ENCODE measurements at regions not wholly inside any gene's neighbourhood (a gene's known extent, or its start where the extent isn't known, plus 50 kb on each side); places are given as distances from the start of the nearest gene placed in this dataset.

DNA sequence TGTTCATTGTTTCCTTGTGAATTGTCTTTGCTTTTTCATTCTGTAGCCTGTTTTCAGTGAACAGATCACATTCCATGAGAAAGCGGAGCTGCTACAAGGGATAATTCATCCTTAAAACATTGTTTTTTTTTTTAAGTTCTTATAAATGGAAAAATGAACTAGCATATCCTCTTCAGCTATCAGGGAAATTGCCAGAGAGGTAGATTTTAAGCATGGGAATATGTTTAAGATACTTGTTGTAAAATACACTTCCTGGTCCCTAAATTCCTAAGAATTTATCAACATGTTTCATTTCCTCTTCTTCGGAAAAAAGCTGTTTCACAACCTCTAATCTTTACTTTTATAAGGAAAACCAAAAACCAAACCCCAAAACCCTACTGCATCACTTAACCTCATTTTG lies 238.0 kb downstream of the POSTN start:
- no peak for DNase-seq

DNA sequence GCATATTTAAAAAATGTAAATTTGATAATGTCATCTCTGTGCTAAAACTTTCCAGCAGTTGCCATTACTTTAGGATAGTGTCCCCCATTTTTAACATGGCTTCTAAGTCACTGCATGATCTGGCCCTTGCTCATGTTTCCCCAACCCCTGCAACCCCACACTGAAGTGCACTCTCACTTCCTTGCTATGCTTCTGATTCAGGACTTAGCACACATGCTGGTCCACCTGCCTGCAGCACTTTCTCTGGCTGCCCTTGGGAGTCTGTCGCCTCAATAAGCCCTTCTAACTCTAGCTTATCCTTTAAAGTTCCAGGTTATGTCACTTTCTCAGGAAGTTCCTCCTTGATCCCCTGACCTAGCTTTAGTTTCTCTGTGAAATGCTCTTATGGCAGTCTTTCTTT lies 241.0 kb downstream of the POSTN start:
- no peak for DNase-seq

DNA sequence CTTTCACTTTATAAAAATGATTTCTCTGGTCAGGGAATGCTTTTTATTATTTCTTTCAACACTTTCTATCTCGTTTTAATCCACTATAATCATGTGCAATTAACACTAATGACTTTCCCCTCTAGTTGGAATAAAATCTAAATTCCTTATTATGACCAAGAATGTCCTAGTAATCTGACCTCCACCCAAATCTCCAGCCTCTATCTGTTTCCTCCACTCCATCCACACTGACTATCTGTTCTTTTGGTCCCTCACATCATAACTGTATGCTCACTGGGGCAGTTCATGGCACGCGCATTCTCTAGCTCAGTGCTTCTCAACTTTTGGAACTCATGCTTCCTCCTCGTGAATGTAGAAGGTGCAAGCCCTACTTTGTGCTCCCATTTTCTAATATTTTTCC lies 244.7 kb downstream of the POSTN start:
- DNase-seq, result no peak

DNA sequence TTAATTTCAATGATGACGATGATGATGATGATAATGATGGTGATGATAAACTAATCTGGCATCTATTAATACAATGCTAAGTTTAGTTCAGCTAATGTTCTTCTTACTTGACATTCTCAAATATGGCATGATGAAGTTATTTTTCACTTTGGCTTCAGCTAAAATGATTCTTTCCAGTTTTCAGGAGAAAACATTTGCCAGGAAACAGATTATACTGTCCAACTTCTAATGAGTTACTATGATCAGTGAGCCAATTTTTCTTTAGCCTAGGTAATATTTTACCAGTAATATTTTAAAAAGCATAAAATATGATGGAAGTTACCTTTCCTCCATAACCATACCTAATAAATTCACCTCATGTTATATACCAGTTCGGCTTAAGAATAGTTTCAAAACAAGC lies 245.7 kb upstream of the CSNK1A1L start:
- DNase-seq, result no peak

DNA sequence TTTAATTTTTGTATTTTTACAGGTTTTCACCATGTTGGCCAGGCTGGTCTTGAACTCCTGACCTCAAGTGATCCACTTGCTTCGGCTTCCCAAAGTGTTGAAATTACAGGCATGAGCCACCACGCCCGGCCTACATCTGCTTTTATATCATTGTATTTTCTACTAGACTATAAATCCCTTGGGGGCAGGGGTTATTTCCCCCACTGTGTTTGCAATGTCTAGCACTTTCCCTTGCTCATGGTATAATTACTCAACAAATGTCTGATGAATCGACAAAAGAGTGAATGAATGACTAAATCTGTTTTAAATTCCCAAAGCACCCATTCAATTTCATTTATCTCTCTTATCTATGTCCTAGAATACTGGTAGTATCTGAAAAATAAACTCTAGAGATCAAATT lies 244.5 kb upstream of the CSNK1A1L start:
- DNase-seq, result no peak

DNA sequence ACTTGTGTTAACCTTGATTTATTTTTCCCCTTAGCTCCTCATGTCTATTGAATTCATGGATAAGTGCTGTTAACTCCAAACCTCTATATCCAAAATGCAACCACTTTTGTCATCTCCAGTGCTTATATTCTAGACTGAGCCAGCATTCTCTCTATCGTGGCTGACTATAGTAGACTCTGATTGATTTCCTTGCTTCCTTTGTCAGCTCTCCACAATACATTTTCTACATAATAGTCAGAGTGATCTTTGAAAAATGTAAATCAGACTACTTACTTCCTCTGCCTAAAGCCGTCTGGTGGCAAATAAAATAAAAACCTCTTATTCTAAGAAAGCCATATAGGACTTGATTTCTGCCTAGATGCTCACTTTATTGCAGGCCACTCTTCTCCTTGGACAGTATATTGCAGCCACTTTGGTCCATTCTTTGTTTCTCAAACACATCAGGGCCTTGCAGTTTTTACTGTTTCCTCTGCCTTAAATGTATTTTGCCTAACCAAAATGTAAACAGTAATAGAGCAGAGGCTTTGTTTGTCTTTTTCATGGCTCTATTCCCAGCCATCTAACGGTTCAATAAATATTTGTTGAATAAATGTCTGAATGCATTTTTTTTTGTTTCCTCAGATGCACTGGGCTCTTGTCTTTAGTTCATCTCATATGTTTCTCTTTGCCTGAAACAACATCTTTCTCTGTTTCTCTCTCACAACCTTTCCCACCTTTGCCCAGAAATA lies 243.6 kb upstream of the CSNK1A1L start:
- no peak for DNase-seq

DNA sequence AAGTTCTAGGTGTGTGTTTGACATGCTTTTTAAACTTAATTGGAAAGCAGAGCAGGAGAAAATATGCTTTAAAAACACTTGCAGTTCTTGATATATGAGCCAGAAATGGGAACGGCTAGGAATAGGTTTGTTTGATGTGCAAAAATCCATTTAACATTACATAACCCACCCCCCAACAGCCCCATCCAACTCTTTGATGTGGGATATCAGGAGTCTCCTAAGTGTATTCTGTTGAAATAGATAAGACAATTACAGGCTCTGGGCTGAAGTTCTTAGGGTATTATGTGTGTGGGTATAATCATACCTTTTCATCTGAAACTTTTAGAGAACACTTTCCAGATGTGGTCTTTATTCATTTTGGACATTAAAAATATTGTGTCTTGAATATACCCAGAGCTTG lies 240.4 kb upstream of the CSNK1A1L start:
- DNase-seq, result no peak

DNA sequence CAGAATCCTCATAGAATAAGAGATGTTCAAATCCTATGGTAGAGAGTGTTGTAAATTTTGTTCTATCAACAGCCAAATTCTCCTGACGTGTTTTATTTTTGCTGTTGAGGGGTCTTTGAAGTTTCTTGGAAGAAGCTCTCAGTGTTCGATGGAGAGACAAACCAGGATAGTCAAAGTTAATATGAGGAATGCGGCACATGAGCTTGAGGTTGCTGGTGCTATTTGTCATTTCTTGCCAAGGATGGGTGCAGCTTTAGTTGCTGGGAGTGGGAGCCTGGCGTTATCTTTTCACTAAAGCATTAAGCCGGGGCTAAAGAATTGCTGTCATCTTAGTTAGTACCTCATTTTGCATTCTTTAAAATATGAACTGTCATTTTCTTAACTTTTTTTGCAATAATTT lies 239.9 kb upstream of the CSNK1A1L start:
- no peak for DNase-seq

DNA sequence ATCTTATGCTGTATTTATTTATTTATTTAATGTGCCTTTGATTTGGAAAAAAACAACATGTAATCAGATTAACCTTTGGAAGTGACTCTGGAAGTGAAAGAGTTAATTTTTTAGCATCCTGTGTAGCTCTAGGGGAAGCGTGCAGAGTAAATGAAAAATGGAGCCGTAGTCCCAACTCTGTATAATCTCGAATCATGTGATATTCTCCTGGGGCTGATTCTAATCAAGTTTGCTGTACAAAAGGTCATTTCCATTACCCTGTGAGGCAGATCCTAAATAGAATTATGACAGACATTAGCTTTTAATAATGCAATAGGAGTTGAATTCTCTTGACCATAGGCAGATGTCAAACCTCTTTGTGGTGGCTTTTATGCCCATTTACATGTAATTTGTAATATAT lies 238.6 kb upstream of the CSNK1A1L start:
- no peak for DNase-seq

DNA sequence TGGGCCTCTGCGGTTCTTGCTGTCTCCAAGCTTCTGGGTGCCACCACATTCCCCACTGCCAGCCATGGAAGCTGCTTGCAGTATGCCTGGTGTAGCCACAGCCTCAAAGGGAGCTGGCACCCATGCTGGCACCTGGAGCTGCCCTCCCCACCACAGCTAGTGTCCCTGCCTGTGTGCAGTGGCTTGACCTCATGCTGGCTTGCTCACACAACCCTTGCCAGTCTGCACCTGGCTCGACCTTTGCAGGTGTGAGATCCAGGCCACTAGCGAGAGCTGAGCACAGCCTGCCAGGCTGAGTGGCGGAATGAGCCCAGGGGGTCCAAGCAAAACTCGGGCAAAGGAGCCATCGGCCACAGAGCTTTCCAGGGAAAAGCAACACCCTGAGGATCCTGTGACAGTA lies 236.7 kb upstream of the CSNK1A1L start:
- no peak for DNase-seq

DNA sequence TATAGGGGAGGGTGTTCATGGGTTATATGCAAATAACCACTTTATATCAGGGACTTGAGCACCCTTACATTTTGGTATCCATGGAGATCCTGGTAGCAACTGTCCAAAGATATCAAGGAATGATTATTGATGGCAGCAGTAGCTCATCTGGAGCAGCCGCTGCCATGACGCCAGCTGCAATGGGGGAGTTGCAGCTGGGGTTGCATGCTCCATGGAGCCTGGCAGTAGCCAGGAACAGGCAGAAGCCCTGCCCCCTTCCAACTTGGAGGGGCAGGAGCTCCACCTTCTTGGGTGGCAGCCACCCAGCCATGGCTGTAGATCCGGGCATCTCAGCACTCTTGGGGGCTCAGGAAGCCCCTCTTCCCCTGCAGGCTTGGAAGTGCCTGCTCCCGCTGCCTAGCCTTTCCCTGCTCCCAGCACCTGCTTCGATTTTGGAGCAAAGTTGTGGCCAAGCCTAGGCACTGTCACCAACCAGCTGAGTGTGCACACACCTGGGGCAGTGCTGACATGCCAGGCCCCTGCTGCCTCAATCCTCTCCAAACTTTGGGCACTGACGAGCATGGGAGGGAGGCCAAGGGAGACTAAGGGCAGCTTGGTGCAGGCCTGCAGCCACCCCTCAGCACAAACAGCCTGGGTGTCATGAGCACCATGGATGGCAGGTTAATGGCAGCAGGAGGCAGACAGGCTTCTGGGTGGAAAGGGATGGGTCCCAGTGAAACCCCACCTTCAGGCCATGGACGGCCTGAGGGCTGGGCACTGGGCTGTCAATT lies 235.6 kb upstream of the CSNK1A1L start:
- DNase-seq, result no peak

DNA sequence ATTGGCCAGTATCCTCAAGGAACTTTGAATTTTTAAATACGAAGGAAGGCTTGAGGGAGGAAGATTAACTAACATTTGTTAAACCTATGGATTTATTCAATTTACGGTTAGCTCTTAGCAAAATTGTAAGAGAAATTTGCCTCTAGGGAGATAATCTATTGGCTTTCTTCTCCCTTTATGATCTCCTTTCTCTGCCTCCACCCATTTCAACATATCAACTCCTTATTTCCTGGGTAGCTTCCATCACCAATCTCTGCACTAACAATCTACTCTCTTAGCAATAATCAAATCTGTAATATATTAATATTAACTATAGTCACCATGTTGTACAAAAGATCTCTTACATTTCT lies 233.9 kb upstream of the CSNK1A1L start:
- peak; percentile 32 for DNase-seq

DNA sequence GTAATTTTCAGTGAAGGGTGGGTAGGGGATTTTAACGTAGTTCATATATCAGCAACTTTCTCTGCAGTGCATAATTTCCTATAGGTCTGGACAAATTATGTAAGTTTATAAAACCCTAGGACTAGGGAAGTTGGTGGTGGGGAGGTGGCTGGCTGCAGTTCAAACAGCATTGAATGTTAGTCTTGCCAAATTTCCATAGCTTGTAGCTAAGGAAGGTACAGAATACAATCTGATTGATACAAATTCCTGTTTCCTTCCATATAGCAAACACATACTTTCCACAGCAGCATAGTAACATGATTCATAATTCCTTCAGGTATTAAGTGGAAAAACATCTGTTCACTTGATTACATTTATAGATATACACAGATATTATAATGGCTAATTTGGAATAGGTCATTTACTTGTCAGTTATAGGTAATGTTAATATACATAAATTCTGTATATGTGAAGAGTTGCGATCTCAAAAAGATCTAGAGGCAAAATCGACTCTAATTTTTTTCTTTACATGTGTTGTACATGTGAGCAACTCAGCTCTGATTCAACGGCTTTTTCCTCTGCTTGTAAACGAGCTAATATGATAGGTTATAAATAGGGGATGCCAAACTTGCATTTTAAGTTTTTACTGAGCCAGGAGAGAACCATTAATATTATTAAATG lies 233.4 kb upstream of the CSNK1A1L start:
- peak; percentile 77 for DNase-seq

DNA sequence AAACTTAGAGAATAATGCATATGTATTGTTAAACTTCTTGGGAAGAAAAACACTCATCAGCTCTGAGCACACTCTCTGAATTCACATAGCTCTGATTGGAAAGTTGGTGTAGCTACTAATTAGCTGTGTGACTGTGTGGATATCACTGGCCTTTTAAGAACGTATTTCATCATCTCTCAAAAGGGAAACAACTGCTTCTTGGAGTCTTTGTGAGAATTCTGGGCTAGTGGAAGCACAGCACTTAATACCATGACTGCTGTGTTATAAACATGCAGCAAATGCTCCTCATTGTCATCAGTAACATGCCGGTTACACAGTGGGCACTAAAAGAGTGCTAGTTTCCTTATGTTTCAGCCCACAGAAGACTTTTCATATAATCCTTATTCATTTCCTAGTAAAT lies 220.9 kb upstream of the CSNK1A1L start:
- no peak for DNase-seq

DNA sequence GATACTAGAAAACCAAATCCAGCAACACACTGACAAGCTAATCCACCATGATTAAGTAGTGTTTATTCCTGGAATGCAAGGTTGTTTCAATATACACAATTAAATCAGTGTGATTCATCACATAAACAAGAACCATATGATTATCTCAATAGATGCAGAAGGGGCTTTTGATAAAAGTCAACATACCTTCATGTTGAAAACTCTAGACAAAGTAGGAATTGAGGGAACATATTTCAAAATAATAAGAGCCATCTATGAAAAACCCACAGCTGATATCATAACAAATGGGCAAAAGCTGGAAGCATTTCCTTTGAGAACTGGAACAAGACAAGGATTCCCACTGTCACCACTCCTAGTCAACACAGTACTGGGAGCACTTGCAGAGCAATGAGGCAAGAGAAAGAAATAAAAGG lies 213.6 kb upstream of the CSNK1A1L start:
- no peak for DNase-seq

DNA sequence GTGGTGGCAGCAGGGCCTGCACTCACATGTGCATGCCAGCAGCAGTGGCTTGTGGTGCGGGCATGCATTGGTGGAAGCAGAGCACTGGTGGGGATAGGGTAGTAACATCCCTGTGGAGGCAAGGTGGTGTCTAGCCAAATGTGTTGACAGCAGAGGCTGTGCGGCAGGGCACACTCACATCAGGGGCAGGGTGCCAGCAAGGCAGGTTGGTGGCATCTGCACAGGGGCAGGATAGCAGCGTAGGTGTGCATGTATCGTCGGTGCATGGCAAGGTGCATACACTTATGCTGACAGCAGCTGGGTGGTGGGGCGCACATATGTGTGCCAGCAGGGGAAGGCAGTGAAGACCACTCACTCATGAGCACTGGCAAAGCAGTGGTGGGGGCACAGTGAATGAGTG lies 211.5 kb upstream of the CSNK1A1L start:
- DNase-seq, result no peak

DNA sequence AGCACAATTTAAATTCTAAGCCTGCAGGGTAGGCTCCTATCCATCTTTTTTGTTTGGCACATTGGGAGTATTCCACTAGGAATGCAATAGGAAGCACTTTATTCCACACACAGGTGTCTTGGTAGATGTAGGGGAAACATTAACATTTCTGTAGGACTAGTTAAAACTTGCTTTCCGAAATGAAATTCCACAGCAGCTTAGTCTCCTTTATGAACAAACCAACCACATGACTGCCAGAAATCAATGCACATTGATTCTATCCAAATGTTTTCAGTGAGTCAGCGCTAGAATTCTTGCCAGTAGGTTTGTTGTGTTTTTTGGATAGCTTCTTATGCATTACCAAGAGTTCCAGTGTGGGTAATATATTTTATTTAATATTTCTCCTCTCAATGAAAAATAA lies 207.9 kb upstream of the CSNK1A1L start:
- DNase-seq, result peak; percentile 81

DNA sequence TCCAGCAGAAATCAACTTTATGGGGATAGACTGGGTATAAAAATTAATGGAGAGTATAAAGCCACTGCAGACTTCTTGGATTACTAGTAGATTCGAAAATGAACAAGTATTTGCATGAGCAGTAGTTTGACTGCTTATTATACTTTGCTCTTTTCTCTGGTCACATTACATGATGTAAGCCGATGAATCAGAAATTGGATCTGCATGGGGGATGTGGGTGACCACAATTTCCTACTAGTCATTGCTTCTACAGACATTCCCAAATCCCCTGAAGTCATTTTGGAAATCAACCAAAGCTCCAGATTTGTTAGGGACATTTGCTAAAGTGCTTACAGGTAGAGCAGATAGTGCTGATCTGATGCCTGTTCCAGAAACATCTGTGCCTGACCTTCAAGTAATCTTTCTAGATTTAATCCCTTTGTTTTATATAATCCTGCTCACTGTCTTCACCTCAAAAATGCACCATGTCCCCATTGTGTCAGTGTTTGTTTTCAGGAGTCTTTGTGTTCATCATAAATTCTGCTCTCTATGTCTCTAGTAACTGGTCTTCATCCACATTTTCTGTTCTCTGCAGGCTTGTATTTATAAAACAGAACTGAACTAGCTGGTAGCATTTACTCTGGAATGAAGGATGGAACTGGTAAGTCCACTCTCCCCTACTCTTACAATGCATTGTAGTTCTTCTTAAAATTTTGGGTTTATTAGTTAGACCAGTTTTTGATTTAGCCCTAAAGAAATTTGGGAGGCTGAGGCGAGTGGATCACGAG lies 201.5 kb upstream of the CSNK1A1L start:
- peak; percentile 63 for DNase-seq

DNA sequence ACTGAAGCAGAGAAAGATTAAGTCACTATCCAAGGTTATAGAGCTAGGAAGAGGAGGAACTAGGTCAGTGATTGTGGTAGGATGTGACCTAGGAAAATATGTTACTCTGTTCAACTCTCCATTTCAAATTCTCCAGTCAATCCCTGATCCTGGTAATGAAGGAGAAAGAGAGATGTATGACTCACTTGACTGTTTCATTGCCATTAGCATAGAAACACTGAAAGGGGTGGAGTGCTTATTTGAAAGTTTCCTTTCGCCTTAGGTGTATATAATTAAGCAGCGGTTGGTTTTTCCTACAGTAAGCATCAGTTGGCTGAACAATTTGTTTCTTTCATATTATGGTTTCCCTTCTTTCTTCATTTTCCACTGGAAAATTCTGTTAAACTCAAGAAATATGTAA lies 198.1 kb upstream of the CSNK1A1L start:
- DNase-seq, result no peak

DNA sequence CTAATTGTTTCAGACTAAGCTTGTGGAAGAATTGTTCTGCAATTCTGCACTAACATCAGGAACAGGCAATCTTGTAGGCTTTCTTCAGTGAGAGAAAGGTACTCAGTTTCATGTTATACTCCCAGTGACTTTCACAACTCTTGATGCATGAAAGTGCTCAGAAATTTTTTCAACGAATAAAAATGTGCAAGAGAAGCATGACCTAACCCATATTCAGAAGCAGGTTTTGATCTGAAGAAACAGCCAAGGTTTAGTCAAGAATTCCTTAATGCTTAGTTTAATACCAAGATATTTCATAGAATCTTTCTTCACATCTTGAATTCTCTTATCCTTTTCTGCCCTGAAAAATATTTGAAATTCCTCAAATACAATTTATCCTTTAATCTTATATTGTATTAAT lies 197.2 kb upstream of the CSNK1A1L start:
- DNase-seq, result no peak

DNA sequence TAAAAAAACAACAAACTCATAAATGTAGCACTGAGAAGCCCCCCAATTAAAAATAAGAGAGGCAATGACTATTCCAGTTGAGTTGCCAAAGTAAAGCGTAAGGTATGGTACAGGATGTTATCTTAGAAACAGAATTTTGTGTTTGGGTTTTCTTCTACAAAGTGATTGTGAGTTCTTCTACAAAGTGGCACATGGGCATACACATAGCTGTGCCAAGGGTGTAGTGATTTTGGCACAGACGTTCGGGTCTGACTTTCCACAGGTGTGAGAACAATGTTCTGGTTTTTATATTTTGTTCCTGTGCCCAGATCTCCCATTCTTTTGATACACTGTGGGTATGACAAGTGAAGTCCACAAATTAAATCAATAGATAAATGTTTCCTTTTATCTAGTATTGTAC lies 190.1 kb upstream of the CSNK1A1L start:
- DNase-seq, result no peak

DNA sequence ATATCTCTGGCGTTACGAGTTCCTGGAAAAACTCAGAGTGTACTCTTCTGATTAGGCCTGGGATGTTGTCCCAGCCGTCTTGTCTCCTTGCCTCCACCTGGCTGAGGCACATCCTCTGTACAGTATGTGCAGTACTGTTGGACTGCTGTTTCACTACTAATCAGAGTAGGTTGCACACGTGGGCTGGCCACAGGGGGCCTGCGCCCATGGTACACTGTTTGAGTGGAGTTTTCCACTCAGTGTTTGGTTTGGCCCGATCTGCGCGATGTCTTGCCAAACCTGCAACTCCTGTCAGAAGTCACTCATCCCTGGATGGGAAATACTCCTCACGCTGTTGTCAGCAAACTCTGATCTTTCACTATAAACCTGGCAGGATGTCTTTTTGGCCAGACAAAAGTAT lies 189.6 kb upstream of the CSNK1A1L start:
- peak; percentile 89 for DNase-seq

DNA sequence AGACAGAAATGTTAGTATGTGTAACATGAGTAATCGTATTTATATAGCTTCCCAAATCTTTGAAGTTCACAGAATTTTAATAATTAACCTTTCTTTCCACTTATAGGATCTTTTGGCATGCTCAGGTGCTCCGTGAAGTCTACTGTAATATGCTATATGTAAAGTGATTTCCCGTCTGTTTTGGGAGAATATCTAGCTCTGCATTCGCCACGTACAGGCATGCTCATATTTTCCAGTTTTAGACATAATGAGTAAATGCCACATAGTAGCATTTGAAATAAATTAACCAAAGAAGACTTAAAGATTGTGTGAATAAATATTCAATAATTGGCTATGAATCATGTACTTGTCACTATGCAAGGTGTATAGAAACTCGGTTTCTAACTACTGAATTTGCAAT lies 189.0 kb upstream of the CSNK1A1L start:
- DNase-seq, result no peak
